ENCODE measurements at regions not wholly inside any gene's neighbourhood (a gene's known extent, or its start where the extent isn't known, plus 50 kb on each side); places are given as distances from the start of the nearest gene placed in this dataset.

GRCh38 chr16:59654455-59654854, 920.3 kb upstream of the GOT2 start:
- TF ChIP-seq CTCF (IDR thresholded peaks at IDR 0.05): no peak
- no peak for TF ChIP-seq POLR2A (IDR thresholded peaks at IDR 0.05)
- Histone ChIP-seq H3K36me3 (ENCODE audit: low read depth, missing control alignments) (no peaks in the 10 kb centered on the region), H3K27ac (no peak overlapping the region), H3K4me1 (no peaks in the 10 kb centered on the region), H3K27me3 (no peaks in the 10 kb centered on the region), H3K4me3 (no peak overlapping the region), H3K9me3 (no peaks in the 10 kb centered on the region)
- intact Hi-C loops (cut with DNase I; ENCODE audit: low total_unique reads): no loop called here
- no peak for DNase-seq
- 76 to 81% methylated on average over 1 of the region's 1 CpG for WGBS, 2 donors

DNA sequence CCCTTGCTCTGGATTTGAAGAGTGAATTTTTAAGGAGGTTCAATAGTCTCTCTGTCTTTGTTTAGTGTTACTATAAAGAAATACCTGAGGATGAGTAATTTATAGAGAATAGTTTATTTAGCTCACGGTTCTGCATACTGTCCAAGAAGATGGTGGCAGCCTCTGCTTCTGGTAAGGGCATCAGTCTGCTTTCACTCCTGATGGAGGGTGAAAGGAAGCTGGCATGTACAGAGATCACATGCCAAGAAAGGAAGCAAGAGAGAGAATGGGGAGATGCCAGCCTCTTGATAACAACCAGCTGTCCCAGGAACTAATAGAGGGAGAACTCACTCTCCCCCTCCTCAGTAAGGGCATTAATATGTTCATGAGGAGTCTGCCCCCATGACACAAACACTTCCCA, 917.5 kb upstream of the GOT2 start:
- WGBS, 2 donors: 88% methylated on average over 1 of the region's 1 CpG
- Histone ChIP-seq H3K27ac (no peak overlapping the region), H3K27me3 (no peaks in the 10 kb centered on the region), H3K36me3 (ENCODE audit: low read depth, missing control alignments) (no peaks in the 10 kb centered on the region), H3K4me3 (no peak overlapping the region), H3K4me1 (no peaks in the 10 kb centered on the region), H3K9me3 (no peaks in the 10 kb centered on the region)
- TF ChIP-seq POLR2A (IDR thresholded peaks at IDR 0.05): no peak
- TF ChIP-seq CTCF (IDR thresholded peaks at IDR 0.05): no peak
- intact Hi-C loops (cut with DNase I; ENCODE audit: low total_unique reads): no loop called here
- no peak for DNase-seq

DNA sequence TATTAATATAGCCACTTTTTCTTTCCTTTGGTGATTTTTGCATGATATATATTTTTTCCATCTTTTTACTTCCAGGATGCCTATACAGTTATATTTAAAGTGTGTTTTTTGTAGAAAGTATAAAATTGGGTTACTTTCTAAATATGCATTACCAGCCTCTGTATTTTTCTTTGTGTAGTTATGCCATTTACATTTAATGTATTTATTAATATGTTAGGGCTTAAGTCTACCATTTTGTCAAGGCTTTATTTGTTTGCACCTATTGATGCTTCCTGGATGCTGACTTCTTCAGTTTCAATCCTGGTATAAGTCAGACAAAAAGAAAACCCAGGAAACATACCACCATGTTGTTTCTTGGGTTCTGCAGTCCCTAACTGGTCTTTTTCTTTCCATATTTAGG, 911.1 kb upstream of the GOT2 start:
- no peak overlapping the region for H3K4me3 ChIP-seq
- TF ChIP-seq CTCF (IDR thresholded peaks at IDR 0.05) (no peak), POLR2A (IDR thresholded peaks at IDR 0.05) (no peak)
- DNase-seq: no peak
- H3K4me1 ChIP-seq: no peaks in the 10 kb centered on the region
- H3K27ac ChIP-seq: no peak overlapping the region
- intact Hi-C loops (cut with DNase I; ENCODE audit: low total_unique reads): no loop called here
- no peaks in the 10 kb centered on the region for H3K36me3 ChIP-seq (ENCODE audit: low read depth, missing control alignments)
- no peaks in the 10 kb centered on the region for H3K9me3 ChIP-seq
- H3K27me3 ChIP-seq: no peaks in the 10 kb centered on the region

- H3K36me3 ChIP-seq (ENCODE audit: low read depth, missing control alignments): no peaks in the 10 kb centered on the region
- no peaks in the 10 kb centered on the region for H3K27me3 ChIP-seq
- no peak for DNase-seq
- intact Hi-C loops (cut with DNase I; ENCODE audit: low total_unique reads): no loop called here
- no peak overlapping the region for H3K27ac ChIP-seq
- no peak for TF ChIP-seq CTCF (IDR thresholded peaks at IDR 0.05)
- no peak for TF ChIP-seq POLR2A (IDR thresholded peaks at IDR 0.05)
- no peak overlapping the region for H3K4me3 ChIP-seq
- H3K9me3 ChIP-seq: no peaks in the 10 kb centered on the region
- no peaks in the 10 kb centered on the region for H3K4me1 ChIP-seq
Measured at GRCh38 chr16:59635674-59636073, 901.6 kb upstream of the GOT2 start.

- Histone ChIP-seq H3K4me1 (no peaks in the 10 kb centered on the region), H3K9me3 (no peaks in the 10 kb centered on the region), H3K4me3 (no peak overlapping the region), H3K27ac (no peak overlapping the region), H3K36me3 (ENCODE audit: low read depth, missing control alignments) (no peaks in the 10 kb centered on the region), H3K27me3 (no peaks in the 10 kb centered on the region)
- intact Hi-C loops (cut with DNase I; ENCODE audit: low total_unique reads): no loop called here
- WGBS, 2 donors: 33 to 49% methylated on average over 1 of the region's 1 CpG
- DNase-seq: no peak
- TF ChIP-seq CTCF (IDR thresholded peaks at IDR 0.05) (no peak), POLR2A (IDR thresholded peaks at IDR 0.05) (no peak)
Measured at GRCh38 chr16:59634951-59635350, 900.8 kb upstream of the GOT2 start.

All from testis (tissue), 2 donors.